GM12891 (cell line): ENCODE measurements at regions not wholly inside any gene's neighbourhood (a gene's known extent, or its start where the extent isn't known, plus 50 kb on each side); places are given as distances from the start of the nearest gene placed in this dataset.

Source experiments
- POLR2A ChIP-seq: IDR thresholded peaks from 2 replicates; pipeline ENCODE4 v1.6.1; 2011; ENCODE audit warnings: low read depth, low read length, control low read depth
- POLR2AphosphoS5 ChIP-seq: IDR thresholded peaks from 2 replicates; pipeline ENCODE4 v1.6.1; 2011; ENCODE audit warnings: low read depth, low read length, control low read depth

- TF ChIP-seq POLR2A (no peak), POLR2AphosphoS5 (no peak)
Measured at GRCh38 chr4:156100651-156101050, 147.0 kb upstream of the CTSO start.
